Endothelial cell of umbilical vein (primary cell): ENCODE measurements at regions not wholly inside any gene's neighbourhood (a gene's known extent, or its start where the extent isn't known, plus 50 kb on each side); places are given as distances from the start of the nearest gene placed in this dataset.

Experiments used
- BruUV-seq: library from RNA; stranded (reverse); fragments of 400-500 nt; replicated peaks from 2 replicates; lab custom pipeline; 2021; lab: Mats Ljungman, UMichigan
- CTCF ChIA-PET: fragments of 300-600, 350-600 bp; sonication (Branson Sonifier 250); formaldehyde crosslinking; loops from one replicate; lab custom pipeline; 2021; ENCODE audit warnings: antibody characterized with exemption, inconsistent platforms; lab: Charles Lee
- POLR2A ChIA-PET: fragments of 300-600, 350-600 bp; sonication (Branson Sonifier 250); formaldehyde crosslinking; loops from one replicate; lab custom pipeline; 2021; ENCODE audit warnings: antibody characterized with exemption, inconsistent platforms; lab: Charles Lee
- DNase-seq: peaks from one replicate; pipeline ENCODE4 v3.0.0-alpha.2; 2011; ENCODE audit warnings: low read depth, low spot score
- FAIRE-seq: peaks from 2 replicates; lab custom pipeline; 2011; peaks lifted over from hg19 to GRCh38; lab: Jason Lieb, UNC
- H2AFZ ChIP-seq: 2 replicates; pipeline ENCODE4 v1.6.0; 2012; ENCODE audit warnings: low read depth, low read length, control low read depth, inconsistent platforms
- H3K27ac ChIP-seq: 2 replicates; pipeline ENCODE4 v1.5.1; 2011; ENCODE audit warnings: low read depth, mild to moderate bottlenecking, control low read depth, low read length, moderate library complexity; ENCODE audit not compliant: insufficient read depth
- H3K27me3 ChIP-seq, 2 experiments: 2 replicates each; pipeline versions ENCODE4 v1.6.0 to v1.6.1; 2011; ENCODE audit warnings: low read length in 2 of 2, mixed read lengths in 1 of 2; ENCODE audit not compliant: control insufficient read depth in 2 of 2, insufficient read depth in 2 of 2
- H3K36me3 ChIP-seq, 2 experiments: 2 replicates in 1 of 2; 3 replicates in 1 of 2; pipeline ENCODE4 v1.5.1; 2011; ENCODE audit warnings: low read length in 2 of 2, mild to moderate bottlenecking in 1 of 2, moderate library complexity in 1 of 2; ENCODE audit not compliant: control insufficient read depth in 2 of 2, insufficient read depth in 2 of 2; ENCODE audit errors: extremely low read depth in 1 of 2
- H3K4me1 ChIP-seq: 3 replicates; pipeline ENCODE4 v1.5.1; 2011; ENCODE audit warnings: mild to moderate bottlenecking, low read length; ENCODE audit not compliant: control insufficient read depth, insufficient read depth; ENCODE audit errors: extremely low read depth
- H3K4me2 ChIP-seq: 2 replicates; pipeline ENCODE4 v1.6.1; 2011; ENCODE audit warnings: low read length, control low read depth, mixed read lengths; ENCODE audit not compliant: insufficient read depth
- H3K4me3 ChIP-seq, 3 experiments: fragments of 200-600 bp in 1 of 3; sonication (generic), shearing (Covaris generic) in 1 of 3; replicated peaks in 1 of 3; 2 replicates each; pipeline ENCODE4 v1.5.1; 2011 to 2016; ENCODE audit warnings: control low read depth in 3 of 3, low read length in 3 of 3, mild to moderate bottlenecking in 2 of 3, inconsistent platforms in 1 of 3, low read depth in 1 of 3, moderate library complexity in 1 of 3; ENCODE audit not compliant: insufficient read depth in 1 of 3
- H3K79me2 ChIP-seq: 2 replicates; pipeline ENCODE4 v1.6.0; 2012; ENCODE audit warnings: low read length, inconsistent platforms; ENCODE audit not compliant: control insufficient read depth, insufficient read depth
- H3K9ac ChIP-seq: replicated peaks from 2 replicates; pipeline ENCODE3; 2011; ENCODE audit warnings: low read length, control low read depth; ENCODE audit not compliant: insufficient read depth; ENCODE audit errors: extremely low read depth
- H3K9me1 ChIP-seq: replicated peaks from 3 replicates; pipeline ENCODE4 v1.6.0; 2011; ENCODE audit warnings: mild to moderate bottlenecking, low read length; ENCODE audit not compliant: control insufficient read depth, insufficient read depth; ENCODE audit errors: extremely low read depth
- H3K9me3 ChIP-seq: replicated peaks from 2 replicates; pipeline ENCODE4 v1.5.1; 2012; ENCODE audit warnings: low read length, inconsistent platforms; ENCODE audit not compliant: control insufficient read depth, insufficient read depth
- H4K20me1 ChIP-seq: replicated peaks from 2 replicates; pipeline ENCODE3; 2011; ENCODE audit warnings: mild to moderate bottlenecking, low read length; ENCODE audit not compliant: control insufficient read depth, insufficient read depth; ENCODE audit errors: extremely low read depth
- EZH2 ChIP-seq: IDR thresholded peaks from 2 replicates; pipeline ENCODE4 v1.6.1; 2012; ENCODE audit warnings: borderline replicate concordance, low read depth, mild to moderate bottlenecking, moderate library complexity, low read length, inconsistent platforms; ENCODE audit not compliant: severe bottlenecking
- FOS ChIP-seq: IDR thresholded peaks from 2 replicates; pipeline ENCODE4 v1.6.1; 2011; ENCODE audit warnings: mild to moderate bottlenecking, low read length, moderate library complexity, borderline replicate concordance; ENCODE audit not compliant: insufficient read depth
- GATA2 ChIP-seq: IDR thresholded peaks from 2 replicates; pipeline ENCODE4 v1.7.0; 2011; ENCODE audit warnings: low read depth, mild to moderate bottlenecking, moderate library complexity, mixed read lengths, low read length; ENCODE audit not compliant: insufficient read length, insufficient read depth
- JUN ChIP-seq: IDR thresholded peaks from 2 replicates; pipeline ENCODE4 v1.6.1; 2011; ENCODE audit warnings: borderline replicate concordance, low read depth; ENCODE audit not compliant: insufficient read length, insufficient read depth
- MYC ChIP-seq: IDR thresholded peaks from one replicate; pipeline ENCODE4 v1.6.1; 2011; ENCODE audit warnings: mild to moderate bottlenecking, low read depth, low read length
- POLR2A ChIP-seq: IDR thresholded peaks from 2 replicates; pipeline ENCODE4 v1.6.1; 2012; ENCODE audit warnings: low read depth, mild to moderate bottlenecking, control low read depth, low read length
- POLR2AphosphoS5 ChIP-seq: IDR thresholded peaks from 2 replicates; pipeline ENCODE4 v1.6.1; 2012; ENCODE audit warnings: low read depth, mild to moderate bottlenecking, control low read depth, low read length, moderate library complexity; ENCODE audit not compliant: insufficient read depth
- dilution Hi-C: fragments of 300-500 bp; cut with MboI; formaldehyde crosslinking; loops from one replicate; pipeline ENCODE4 v1.15.0; 2019; ENCODE audit warnings: low sequenced_read_pairs; ENCODE audit not compliant: extremely low pct_ligation_motif_present
- intact Hi-C: fragments of 100-400 bp; cut with micrococcal nuclease; formaldehyde crosslinking; loops from one replicate; pipeline ENCODE4 v1.10.0; 2022
- TF ChIP-seq, protein P1 (sequence below), 2 donors: IDR thresholded peaks; 1 replicate in 1 of 2; 2 replicates in 1 of 2; pipeline ENCODE4 v1.5.1; 2011; ENCODE audit warnings: low read length in 2 of 2, mild to moderate bottlenecking in 2 of 2, moderate library complexity in 2 of 2, control low read depth in 1 of 2, inconsistent platforms in 1 of 2, low read depth in 1 of 2; ENCODE audit not compliant: insufficient read depth in 1 of 2; ENCODE audit errors: extremely low read depth in 1 of 2
- TF ChIP-seq, protein P2 (sequence below): IDR thresholded peaks from 2 replicates; pipeline ENCODE4 v1.6.1; 2011; ENCODE audit not compliant: insufficient read depth, insufficient read length

DNA sequence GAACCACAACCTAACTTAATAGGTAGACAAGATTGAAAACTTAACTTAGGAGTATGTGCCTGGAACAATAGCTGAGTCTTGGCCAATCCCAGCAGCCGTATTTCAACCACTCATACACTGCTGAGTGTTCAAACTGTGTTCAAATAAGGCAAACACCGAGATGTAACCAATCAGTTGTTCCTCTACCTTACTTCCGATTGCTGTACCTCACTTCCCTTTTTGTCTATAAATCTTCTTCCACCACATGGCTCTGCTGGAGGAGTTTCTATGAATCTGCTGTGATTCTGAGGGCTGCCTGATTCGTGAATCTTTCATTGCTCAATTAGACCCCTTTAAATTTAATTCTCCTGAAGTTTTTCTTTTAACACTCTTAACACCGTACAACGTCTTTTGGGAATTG, 108.0 kb downstream of the ANAPC4 start:
- no peak for FAIRE-seq
- H3K4me1 ChIP-seq: peaks cover 23% of the 10 kb centered on the region
- no peaks in the 10 kb centered on the region for H3K9me3 ChIP-seq
- no peak for DNase-seq
- ChIA-PET CTCF (no interaction called here), POLR2A (no interaction called here)
- no peak overlapping the region for H3K27ac ChIP-seq
- H2AFZ ChIP-seq: peak overlapping the region; percentile 33
- H4K20me1 ChIP-seq: no peaks in the 10 kb centered on the region
- H3K9ac ChIP-seq: no peak overlapping the region
- no peaks in the 10 kb centered on the region for H3K79me2 ChIP-seq
- H3K4me2 ChIP-seq: no peak overlapping the region
- dilution Hi-C loops (no loop called here), intact Hi-C loops (loop anchor here (5.0 kb wide), 1 partner anchor 43 kb away; no protein-coding TSS in a partner anchor)
- no peak for TF ChIP-seq MYC
- no peak for TF ChIP-seq FOS
- no peak for TF ChIP-seq POLR2AphosphoS5
- TF ChIP-seq, protein P1, sequence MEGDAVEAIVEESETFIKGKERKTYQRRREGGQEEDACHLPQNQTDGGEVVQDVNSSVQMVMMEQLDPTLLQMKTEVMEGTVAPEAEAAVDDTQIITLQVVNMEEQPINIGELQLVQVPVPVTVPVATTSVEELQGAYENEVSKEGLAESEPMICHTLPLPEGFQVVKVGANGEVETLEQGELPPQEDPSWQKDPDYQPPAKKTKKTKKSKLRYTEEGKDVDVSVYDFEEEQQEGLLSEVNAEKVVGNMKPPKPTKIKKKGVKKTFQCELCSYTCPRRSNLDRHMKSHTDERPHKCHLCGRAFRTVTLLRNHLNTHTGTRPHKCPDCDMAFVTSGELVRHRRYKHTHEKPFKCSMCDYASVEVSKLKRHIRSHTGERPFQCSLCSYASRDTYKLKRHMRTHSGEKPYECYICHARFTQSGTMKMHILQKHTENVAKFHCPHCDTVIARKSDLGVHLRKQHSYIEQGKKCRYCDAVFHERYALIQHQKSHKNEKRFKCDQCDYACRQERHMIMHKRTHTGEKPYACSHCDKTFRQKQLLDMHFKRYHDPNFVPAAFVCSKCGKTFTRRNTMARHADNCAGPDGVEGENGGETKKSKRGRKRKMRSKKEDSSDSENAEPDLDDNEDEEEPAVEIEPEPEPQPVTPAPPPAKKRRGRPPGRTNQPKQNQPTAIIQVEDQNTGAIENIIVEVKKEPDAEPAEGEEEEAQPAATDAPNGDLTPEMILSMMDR (IDR thresholded peaks at IDR 0.05; ENCODE audit: extremely low read depth in 1 of 2, insufficient read depth in 1 of 2, low read depth in 1 of 2, low read length in 2 of 2): no peak
- TF ChIP-seq JUN: no peak
- TF ChIP-seq POLR2A: no peak
- TF ChIP-seq EZH2: no peak
- TF ChIP-seq GATA2: no peak
- TF ChIP-seq, protein P2, sequence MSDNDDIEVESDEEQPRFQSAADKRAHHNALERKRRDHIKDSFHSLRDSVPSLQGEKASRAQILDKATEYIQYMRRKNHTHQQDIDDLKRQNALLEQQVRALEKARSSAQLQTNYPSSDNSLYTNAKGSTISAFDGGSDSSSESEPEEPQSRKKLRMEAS: no peak
- H3K4me3 ChIP-seq: no peak overlapping the region
- H3K9me1 ChIP-seq: no peaks in the 10 kb centered on the region
- no peaks in the 10 kb centered on the region for H3K36me3 ChIP-seq
- BruUV-seq: no TSS peak
- no peaks in the 10 kb centered on the region for H3K27me3 ChIP-seq
